Smooth muscle cell (in vitro differentiated cells): ENCODE measurements at regions not wholly inside any gene's neighbourhood (a gene's known extent, or its start where the extent isn't known, plus 50 kb on each side); places are given as distances from the start of the nearest gene placed in this dataset.

ENCODE experiments used
- DNase-seq: peaks from one replicate; lab custom pipeline; 2025; ENCODE audit not compliant: unreplicated experiment; lab: John Stamatoyannopoulos, UW
- H2AFZ ChIP-seq: fragments of 200-600 bp; sonication (generic); 2 replicates; pipeline ENCODE4 v1.6.0; 2016; ENCODE audit warnings: antibody characterized with exemption, low read depth, mild to moderate bottlenecking
- H3F3A ChIP-seq: fragments of 200-600 bp; sonication (generic); 2 replicates; pipeline ENCODE4 v1.6.0; 2017; ENCODE audit warnings: antibody characterized with exemption, low read depth
- H3K27ac ChIP-seq: fragments of 200-600 bp; sonication (generic); 2 replicates; pipeline ENCODE4 v1.5.1; 2016; ENCODE audit warnings: low read depth, mild to moderate bottlenecking
- H3K27me3 ChIP-seq: fragments of 200-600 bp; sonication (generic); 2 replicates; pipeline ENCODE4 v1.6.1; 2016; ENCODE audit warnings: low read depth, mild to moderate bottlenecking
- H3K36me3 ChIP-seq: fragments of 200-600 bp; sonication (generic); 2 replicates; pipeline ENCODE4 v1.5.1; 2016; ENCODE audit warnings: low read depth
- H3K4me1 ChIP-seq: fragments of 200-600 bp; sonication (generic); 2 replicates; pipeline ENCODE4 v1.5.1; 2016; ENCODE audit warnings: low read depth
- H3K4me2 ChIP-seq: fragments of 200-600 bp; sonication (generic); 2 replicates; pipeline ENCODE4 v1.6.0; 2016; ENCODE audit warnings: mild to moderate bottlenecking
- H3K4me3 ChIP-seq: fragments of 200-600 bp; sonication (generic); 2 replicates; pipeline ENCODE4 v1.5.1; 2016; ENCODE audit warnings: mild to moderate bottlenecking
- H3K79me2 ChIP-seq: fragments of 200-600 bp; sonication (generic); 2 replicates; pipeline ENCODE4 v1.6.0; 2016; ENCODE audit warnings: low read depth, mild to moderate bottlenecking
- H3K9ac ChIP-seq: fragments of 200-600 bp; sonication (generic); 2 replicates; pipeline ENCODE4 v1.6.0; 2016; ENCODE audit warnings: low read depth
- H3K9me3 ChIP-seq: fragments of 200-600 bp; sonication (generic); replicated peaks from 2 replicates; pipeline ENCODE4 v1.5.1; 2016; ENCODE audit warnings: low read depth
- H4K20me1 ChIP-seq: fragments of 200-600 bp; sonication (generic); 2 replicates; pipeline ENCODE4 v1.6.0; 2016; ENCODE audit warnings: low read depth
- WGBS: methylation state at CpG from one replicate; pipeline ENCODE4 v1.1.7; 2016; ENCODE audit warnings: low lambda C conversion rate; 5-methylcytosine and 5-hydroxymethylcytosine counted together
- TF ChIP-seq, protein P1 (sequence below): fragments of 200-600 bp; sonication (generic); IDR thresholded peaks from 2 replicates; pipeline ENCODE4 v1.5.1; 2017; ENCODE audit warnings: borderline replicate concordance, mild to moderate bottlenecking, antibody characterized with exemption; ENCODE audit not compliant: insufficient read depth, poor library complexity, severe bottlenecking

DNA sequence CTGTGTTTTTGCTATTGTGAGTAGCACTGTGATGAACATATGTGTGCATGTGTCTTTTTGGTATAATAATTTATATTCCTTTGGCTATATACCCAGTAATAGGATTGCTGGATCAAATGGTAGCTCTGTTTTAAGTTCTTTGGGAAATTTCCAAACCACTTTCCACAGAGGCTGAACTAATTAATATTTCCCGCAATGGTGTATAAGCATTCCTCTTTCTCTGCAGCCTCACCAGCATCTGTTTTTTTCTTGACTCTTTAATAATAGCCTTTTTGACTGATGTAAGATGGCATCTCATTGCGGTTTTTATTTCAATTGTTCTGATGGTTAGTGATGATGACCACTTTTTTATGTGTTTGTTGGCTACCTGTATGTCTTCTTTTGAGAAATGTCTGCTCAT is 247.7 kb upstream of the NDST3 start:
- H3K79me2 ChIP-seq: no peaks in the 10 kb centered on the region
- H3K4me2 ChIP-seq: no peak overlapping the region
- no peaks in the 10 kb centered on the region for H4K20me1 ChIP-seq
- no peaks in the 10 kb centered on the region for H3K36me3 ChIP-seq
- WGBS: 95% methylated on average over 2 of the region's 2 CpGs
- H3K27me3 ChIP-seq: no peaks in the 10 kb centered on the region
- no peak overlapping the region for H3K27ac ChIP-seq
- no peaks in the 10 kb centered on the region for H3K9me3 ChIP-seq
- TF ChIP-seq, protein P1, sequence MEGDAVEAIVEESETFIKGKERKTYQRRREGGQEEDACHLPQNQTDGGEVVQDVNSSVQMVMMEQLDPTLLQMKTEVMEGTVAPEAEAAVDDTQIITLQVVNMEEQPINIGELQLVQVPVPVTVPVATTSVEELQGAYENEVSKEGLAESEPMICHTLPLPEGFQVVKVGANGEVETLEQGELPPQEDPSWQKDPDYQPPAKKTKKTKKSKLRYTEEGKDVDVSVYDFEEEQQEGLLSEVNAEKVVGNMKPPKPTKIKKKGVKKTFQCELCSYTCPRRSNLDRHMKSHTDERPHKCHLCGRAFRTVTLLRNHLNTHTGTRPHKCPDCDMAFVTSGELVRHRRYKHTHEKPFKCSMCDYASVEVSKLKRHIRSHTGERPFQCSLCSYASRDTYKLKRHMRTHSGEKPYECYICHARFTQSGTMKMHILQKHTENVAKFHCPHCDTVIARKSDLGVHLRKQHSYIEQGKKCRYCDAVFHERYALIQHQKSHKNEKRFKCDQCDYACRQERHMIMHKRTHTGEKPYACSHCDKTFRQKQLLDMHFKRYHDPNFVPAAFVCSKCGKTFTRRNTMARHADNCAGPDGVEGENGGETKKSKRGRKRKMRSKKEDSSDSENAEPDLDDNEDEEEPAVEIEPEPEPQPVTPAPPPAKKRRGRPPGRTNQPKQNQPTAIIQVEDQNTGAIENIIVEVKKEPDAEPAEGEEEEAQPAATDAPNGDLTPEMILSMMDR: no peak
- H3K9ac ChIP-seq: no peak overlapping the region
- DNase-seq: no peak
- H3F3A ChIP-seq: no peaks in the 10 kb centered on the region
- H2AFZ ChIP-seq: no peak overlapping the region
- no peaks in the 10 kb centered on the region for H3K4me1 ChIP-seq
- no peak overlapping the region for H3K4me3 ChIP-seq

DNA sequence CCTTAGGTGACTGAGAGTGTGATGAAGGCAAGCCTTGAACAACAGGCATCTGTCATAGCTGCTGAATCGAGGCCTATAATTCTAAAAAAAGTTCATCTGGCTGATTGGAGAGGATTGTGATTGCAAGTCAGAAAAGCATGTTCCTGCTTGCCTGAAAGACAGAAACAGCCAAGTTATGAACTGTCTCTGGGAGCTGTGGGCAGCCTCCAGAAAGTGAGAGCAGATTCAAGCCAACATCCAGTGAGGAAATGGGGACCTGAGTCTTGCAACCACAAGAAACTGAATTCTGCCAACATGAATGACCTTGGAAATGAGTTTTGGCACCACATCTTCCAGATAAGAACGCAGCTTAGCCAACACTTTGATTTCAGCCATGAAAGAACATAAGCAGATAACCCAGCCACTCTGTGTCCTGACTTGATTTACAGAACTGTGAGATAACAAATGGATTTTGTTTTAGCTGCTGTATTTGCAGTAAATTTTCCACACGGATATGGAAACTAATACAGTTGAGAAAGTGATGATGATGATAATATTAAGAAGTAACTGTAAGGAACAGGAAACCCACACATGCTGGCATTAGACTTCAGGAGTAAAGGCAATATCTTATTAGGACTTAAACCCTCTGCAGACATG is 240.3 kb upstream of the NDST3 start:
- Histone ChIP-seq H3F3A (no peaks in the 10 kb centered on the region), H3K9me3 (no peaks in the 10 kb centered on the region), H4K20me1 (no peaks in the 10 kb centered on the region), H3K27ac (no peak overlapping the region), H3K4me3 (no peak overlapping the region), H3K9ac (no peak overlapping the region), H3K79me2 (no peaks in the 10 kb centered on the region), H3K27me3 (no peaks in the 10 kb centered on the region), H3K36me3 (no peaks in the 10 kb centered on the region), H2AFZ (peak overlapping the region; percentile 39), H3K4me2 (no peak overlapping the region), H3K4me1 (peaks cover 5% of the 10 kb centered on the region)
- no peak for DNase-seq
- TF ChIP-seq, protein P1: no peak
- WGBS: 39% methylated on average over 3 of the region's 3 CpGs

DNA sequence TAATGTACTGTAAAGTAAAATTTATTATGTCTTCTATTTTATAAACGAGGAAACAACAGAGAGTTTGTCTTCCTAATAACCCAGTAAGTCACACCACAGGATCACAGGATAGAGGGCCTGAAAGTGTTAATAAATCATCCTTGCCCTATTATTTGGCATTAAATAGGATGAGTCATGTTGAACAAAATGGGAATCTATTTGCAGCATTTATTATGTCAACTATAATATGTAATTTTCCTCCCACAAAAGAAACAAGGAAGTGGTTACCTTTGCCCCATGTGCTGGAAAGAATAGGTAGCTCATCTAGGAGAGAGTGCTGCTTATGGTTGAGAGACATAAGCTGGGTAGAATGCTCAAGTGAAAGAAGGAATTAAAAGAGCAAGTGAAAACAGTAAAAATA is 237.6 kb upstream of the NDST3 start:
- H4K20me1 ChIP-seq: no peaks in the 10 kb centered on the region
- no peak for DNase-seq
- 73% methylated on average over 1 of the region's 1 CpG for WGBS
- TF ChIP-seq, protein P1: no peak
- no peaks in the 10 kb centered on the region for H3K36me3 ChIP-seq
- H2AFZ ChIP-seq: no peak overlapping the region
- H3K9ac ChIP-seq: no peak overlapping the region
- peak overlapping the region; percentile 20 for H3K27ac ChIP-seq
- no peak overlapping the region for H3K4me3 ChIP-seq
- no peaks in the 10 kb centered on the region for H3F3A ChIP-seq
- H3K79me2 ChIP-seq: no peaks in the 10 kb centered on the region
- no peaks in the 10 kb centered on the region for H3K27me3 ChIP-seq
- H3K4me2 ChIP-seq: no peak overlapping the region
- H3K4me1 ChIP-seq: peaks cover 12% of the 10 kb centered on the region
- no peaks in the 10 kb centered on the region for H3K9me3 ChIP-seq

DNA sequence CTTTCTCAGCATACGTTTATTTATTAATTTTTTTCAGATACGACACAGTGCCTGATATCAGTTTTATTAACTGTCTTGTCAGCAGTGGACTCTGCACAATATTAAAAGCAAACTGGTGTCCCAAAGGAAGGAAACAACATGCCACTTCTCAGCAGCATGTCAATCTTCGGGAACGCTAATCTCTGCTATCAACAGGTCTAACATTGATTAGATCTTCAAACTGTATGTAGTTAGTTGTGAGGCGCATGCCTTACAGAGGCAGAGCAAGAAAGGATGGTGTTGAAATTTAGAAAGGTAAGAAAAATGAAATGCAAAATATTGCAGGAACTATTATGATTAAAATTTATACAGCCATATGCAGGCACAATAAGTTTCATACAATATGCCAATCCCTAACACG is 233.7 kb upstream of the NDST3 start:
- Histone ChIP-seq H3K9ac (no peak overlapping the region), H3K27me3 (no peaks in the 10 kb centered on the region), H3F3A (no peaks in the 10 kb centered on the region), H3K36me3 (no peaks in the 10 kb centered on the region), H4K20me1 (no peaks in the 10 kb centered on the region), H3K79me2 (no peaks in the 10 kb centered on the region), H3K27ac (no peak overlapping the region), H3K4me1 (peaks cover 12% of the 10 kb centered on the region), H3K4me2 (no peak overlapping the region), H3K9me3 (no peaks in the 10 kb centered on the region), H2AFZ (no peak overlapping the region), H3K4me3 (no peak overlapping the region)
- 57% methylated on average over 6 of the region's 6 CpGs for WGBS
- no peak for DNase-seq
- TF ChIP-seq, protein P1: no peak
